T47D (cell line): ENCODE measurements at regions not wholly inside any gene's neighbourhood (a gene's known extent, or its start where the extent isn't known, plus 50 kb on each side); places are given as distances from the start of the nearest gene placed in this dataset.
A peak's percentile ranks its signal among the peaks of the same experiment; 100 is the strongest.

Experiments
- DNase-seq, 2 experiments: peaks; one replicate each; pipeline versions ENCODE4 v3.0.0 to v3.0.0-alpha.2; 2011 to 2012; ENCODE audit warnings: low read depth in 1 of 2, low spot score in 1 of 2
- JUND ChIP-seq: IDR thresholded peaks from 2 replicates; pipeline ENCODE4 v1.6.1; 2012; ENCODE audit warnings: low read depth
- in situ Hi-C: cut with HindIII; loops from 2 replicates; pipeline ENCODE4 v1.10.0; 2016; ENCODE audit warnings: low sequenced_read_pairs, low pct_unique_long_range_greater_than_20kb

DNA sequence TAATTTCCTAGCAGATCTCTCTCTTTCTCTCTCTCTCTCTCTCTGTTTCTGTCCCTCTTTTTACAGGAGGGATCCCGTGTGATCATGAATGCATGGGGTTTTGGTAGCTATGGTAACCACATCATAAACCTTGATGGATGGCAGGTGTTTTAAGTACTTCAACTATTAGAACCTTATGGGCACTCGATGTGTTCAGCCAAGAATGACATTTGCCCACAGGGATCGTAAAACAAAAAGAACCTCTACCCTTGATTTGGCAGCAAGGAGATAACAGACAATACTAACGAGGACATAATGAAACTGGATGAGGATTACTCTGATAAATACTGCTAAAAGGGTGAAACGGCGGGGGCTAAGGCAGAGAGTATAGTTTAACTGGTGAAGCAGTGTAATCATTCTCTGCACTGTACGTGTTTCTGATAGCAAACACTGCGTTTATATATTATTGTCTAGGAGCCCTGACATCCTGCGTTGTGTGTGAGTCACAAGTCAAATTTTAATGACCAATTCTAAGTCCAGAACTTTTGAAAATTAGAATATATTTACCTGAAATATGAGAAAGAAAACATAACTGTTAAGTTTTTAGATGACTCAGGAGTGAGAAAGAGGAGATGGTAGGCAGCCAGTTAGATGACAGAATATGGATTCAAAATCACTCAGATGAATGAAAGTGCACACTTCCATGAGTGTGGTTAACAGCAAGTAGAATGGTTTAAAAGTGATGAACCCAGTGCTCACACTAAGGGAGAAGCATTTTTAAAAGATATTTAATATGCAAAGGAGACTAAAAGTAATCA is 80.3 kb downstream of the OTOL1 start:
- in situ Hi-C loops: no loop called here

DNA sequence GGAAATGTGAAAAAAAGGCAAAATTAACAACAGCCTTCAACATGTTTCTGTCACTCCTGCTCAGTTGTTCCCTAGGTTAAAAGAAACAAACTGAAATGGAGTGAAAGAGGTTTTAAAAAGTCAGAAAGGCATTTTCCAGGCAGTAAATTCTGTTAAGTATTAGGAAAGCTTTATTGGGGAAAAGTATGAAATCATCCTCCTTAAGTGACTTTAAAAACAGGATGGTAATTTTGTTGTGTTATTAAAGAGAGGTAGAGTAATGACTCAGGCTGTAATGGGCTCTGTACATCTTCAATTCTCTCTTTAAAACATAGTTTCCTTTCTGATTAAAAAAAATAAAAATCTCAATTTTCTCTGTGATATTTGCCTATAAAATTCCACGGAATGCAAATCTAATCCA is 81.1 kb downstream of the OTOL1 start:
- no peak for TF ChIP-seq JUND
- DNase-seq: no peak
- in situ Hi-C loops: no loop called here

More for the DNA sequence above, 80.3 kb downstream of the OTOL1 start:
- no peak for TF ChIP-seq JUND
- no peak for DNase-seq

DNA sequence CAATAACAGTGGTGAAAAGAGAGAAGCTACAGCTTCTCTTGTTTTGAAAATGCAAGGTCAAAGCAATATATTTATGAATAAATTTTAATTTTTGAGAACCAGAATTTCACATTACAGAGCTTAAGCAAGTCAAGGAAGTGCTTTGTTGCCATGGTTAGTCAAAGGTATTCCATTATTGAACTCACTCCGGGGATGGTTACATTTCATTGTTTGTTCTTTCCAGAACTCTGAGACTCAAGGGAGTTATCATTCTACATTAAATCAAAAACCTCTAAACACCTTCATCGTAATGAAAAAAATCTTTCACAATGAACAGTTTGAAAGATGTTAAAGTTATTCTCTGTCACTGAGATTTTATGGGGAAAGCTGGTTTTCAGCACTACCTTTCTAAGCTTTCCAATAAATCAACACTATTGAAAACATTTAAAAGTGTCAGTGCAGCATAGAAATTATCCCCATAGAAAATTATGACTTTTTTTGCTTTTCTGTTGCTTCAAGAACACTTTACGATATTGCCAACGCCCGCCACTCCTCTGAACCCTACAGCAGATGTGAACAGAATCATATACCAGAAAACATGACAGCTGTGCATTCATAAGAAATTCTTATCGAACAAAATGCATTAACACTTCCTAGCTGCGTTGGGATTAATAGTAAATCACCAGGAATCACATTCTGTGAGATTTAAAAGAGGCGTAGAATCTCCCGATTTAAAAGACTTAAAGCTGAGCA is 83.0 kb downstream of the OTOL1 start:
- no peak for DNase-seq
- TF ChIP-seq JUND: no peak
- in situ Hi-C loops: no loop called here

DNA sequence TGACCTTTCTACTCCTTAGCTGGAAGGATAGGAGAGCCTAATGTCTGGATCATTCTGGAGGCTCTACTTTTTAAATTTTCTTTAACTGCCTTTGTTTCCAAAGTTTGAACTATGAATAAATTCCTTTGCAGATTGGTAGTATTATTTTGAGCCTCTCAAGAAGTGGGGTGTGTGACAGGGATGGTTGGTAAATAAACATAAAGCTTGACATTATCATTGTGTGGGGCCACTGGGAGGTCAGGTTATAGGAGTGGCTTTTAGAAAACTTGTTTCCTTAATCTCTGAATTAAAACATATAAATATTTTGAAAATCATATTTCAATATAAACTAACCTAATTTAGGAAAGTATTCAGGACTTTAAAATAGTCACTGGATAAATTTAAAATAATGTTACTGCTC is 89.3 kb downstream of the OTOL1 start:
- no peak for TF ChIP-seq JUND
- in situ Hi-C loops: no loop called here
- no peak for DNase-seq

DNA sequence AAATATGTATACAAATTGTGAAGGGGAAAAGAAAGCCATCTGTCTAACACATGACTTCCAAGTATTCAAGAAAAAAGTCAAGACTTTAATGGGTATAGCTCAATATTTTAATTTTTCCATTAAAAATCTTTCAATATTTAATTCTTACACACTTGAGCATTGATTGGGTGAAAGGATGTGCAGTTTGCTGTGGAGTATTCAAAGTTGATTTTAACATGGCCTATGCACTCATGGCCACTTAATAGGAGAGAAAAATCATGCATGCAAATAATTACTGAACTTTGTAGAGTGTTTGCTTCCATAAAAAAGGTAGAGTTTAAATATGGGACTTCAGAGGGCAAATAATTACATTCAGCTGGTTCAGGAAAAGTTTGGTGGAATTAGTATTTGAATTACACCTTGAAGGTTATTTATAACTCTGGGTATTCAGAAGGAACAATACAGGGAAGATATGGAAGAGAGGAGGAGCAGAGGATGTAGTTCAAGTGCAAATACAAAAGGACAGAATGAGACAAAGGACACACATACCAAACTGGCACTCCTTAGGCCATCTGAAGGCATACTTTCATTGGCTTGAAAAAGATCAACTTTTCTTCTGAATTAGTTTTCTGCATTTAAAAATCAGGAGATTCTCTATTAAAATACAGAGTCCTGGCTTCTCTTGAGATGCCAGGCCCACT is 90.1 kb downstream of the OTOL1 start:
- in situ Hi-C loops: no loop called here
- no peak for DNase-seq
- no peak for TF ChIP-seq JUND

DNA sequence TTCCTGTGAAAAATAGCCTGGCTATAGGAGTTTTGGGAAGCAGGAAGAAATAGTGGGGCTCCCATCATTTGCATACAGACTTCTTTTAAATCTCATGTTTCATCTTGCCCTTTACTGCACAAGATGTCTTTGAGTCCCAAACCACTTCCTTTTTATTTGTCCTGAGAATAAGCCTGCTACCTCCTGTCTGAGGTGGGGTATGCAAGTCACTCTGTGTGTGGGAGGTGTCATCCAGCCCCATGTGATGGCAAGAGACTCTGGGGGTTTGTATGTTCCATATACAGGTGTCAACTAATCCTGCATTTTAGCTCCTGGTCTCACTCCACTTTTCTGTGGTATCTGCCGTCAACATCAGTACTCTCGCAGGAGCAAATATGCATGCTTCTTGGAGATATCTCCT is 102.0 kb downstream of the OTOL1 start:
- in situ Hi-C loops: no loop called here
- no peak for DNase-seq
- TF ChIP-seq JUND: no peak

DNA sequence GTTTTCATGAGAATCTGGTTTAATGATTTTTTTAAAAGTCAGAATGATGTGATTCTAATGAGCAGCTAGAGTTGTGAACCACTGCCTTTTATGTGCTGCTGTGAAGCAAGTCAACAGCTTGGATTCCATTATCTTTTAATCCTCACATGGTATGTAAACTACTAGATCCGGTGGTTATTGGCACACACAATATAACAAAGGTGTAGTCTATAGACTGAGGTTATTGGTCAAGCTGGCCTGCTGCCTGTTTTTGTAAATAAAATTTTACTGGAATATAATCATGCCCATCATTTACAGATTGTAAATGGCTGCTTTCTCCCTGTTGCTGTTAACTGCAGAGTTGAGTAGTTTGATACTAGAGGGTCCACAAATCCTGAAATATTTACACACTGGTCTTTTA is 103.1 kb downstream of the OTOL1 start:
- peak; percentile 13 to 83 for DNase-seq
- no peak; the same call in 1 of the 2 replicates for TF ChIP-seq JUND
- in situ Hi-C loops: no loop called here

DNA sequence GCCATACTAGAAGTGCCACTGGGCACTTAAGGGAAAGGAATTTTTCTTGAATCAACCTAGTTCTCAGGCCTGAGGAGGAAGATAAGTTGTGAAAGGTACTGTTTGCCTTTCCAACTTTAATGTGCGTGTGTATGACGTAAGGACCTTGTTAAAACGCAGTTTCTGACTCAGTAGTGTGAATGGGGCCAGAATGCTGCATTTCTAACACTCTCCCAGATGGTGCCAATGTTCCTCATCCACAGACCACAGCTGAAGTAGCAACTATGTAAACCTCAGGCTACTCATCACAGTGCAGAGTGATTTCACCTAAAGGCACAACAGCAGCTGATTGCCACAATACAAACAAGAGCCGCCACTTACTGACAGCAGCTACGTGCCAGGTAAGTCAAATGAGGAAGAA is 103.6 kb downstream of the OTOL1 start:
- peak in 1 of 2 experiments; percentile 34 for DNase-seq
- in situ Hi-C loops: no loop called here
- TF ChIP-seq JUND: no peak

DNA sequence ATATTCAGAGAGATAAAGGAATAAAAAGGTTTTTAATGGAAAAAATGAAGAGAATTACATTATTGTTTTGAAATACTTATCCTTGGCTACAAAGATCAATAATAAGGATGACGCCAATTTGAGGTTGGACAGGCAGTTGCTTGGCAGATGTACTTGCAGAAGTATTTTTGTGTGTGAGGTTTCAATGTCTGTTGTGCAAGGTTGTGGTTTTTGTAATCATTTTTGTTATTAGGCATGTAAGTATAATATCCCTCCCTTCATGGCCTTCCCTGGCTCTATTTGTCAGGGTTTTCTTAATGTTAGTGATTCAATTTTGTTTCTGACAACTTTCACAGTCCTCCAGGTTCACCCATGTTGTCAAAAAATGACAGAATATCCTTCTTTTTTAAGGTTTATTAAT is 105.9 kb downstream of the OTOL1 start:
- no peak for TF ChIP-seq JUND
- no peak for DNase-seq
- in situ Hi-C loops: no loop called here

DNA sequence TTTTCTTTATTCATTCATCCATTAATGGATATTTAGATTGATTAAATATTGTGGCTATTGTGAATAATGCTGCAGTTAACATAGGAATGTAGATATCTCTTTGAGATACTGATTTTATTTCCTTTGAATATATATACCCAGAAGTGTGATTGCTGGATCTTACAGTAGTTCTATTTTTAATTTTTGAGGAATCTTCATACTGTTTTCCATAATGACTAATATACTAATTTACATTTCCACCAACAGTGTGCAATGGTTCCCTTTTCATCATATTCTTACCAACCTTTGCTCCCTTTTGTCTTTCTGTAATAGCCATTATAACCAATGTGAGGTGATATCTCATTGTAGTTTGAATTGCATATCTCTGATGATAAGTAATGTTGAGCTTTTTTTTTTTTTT is 106.3 kb downstream of the OTOL1 start:
- no peak for DNase-seq
- in situ Hi-C loops: no loop called here
- no peak for TF ChIP-seq JUND

DNA sequence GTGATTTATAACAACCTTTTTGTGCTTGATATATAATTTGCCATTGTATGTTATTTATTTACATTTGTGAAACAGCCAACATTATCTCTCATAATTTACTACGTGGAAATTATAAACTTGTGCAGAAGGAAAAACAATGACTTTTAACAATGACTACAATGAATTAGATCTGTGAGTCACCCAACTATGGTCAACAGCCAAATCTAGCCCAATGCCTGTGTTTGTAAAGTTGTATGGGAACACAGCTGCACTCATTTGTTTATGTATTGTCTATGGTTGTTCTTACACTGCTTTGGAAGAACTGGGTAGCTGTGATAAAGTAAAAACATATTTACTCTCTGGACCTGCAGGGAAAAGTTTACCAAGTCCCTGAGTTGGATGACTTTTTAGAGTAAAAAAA is 110.4 kb downstream of the OTOL1 start:
- no peak for DNase-seq
- in situ Hi-C loops: no loop called here
- no peak for TF ChIP-seq JUND

DNA sequence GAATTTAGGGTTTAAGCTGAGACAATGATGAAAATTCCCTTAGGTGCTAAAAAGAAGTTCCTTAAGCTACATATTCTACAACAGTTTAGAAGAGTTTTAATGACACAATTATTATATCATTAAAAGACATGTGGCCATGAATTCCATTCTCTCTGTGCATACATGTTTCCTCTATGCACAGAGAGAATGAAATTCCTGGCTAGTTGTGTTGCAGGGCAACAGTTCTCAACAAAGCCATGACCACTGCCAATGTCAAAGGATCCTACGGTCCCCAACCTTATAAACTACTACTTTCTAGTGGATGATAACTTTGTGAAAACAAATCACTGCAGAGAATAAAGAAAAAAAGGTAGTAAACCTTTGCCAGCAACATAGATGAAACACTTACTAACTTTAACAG is 122.7 kb downstream of the OTOL1 start:
- TF ChIP-seq JUND: no peak
- in situ Hi-C loops: no loop called here
- DNase-seq: no peak

DNA sequence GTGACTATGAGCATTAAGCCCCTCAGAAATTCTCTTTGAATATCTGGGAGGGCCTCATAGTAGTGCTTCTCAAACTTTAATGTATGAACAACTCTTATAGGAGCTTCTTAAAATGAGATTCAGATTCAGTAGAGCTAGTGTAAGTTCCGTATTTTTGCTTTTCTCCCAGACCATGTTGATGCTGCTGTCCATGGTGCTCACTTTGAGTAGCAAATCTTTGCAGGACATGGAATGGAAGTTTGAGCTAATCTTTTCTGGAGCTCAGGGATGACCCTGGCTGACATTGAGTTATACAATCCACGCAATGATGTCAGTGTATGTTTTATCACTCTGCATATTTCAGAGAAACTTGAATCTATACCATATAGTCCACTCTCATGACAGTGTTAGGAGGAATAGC is 134.2 kb downstream of the OTOL1 start:
- in situ Hi-C loops: no loop called here
- no peak for TF ChIP-seq JUND
- DNase-seq: peak; percentile 7 to 65
